Gastroesophageal sphincter (tissue), 3 donors: ENCODE measurements at regions not wholly inside any gene's neighbourhood (a gene's known extent, or its start where the extent isn't known, plus 50 kb on each side); places are given as distances from the start of the nearest gene placed in this dataset.

Experiments used
- EP300 ChIP-seq: sonication (generic); formaldehyde crosslinking; IDR thresholded peaks from one replicate; pipeline ENCODE4 v1.6.1; 2017; ENCODE audit warnings: antibody characterized with exemption, mild to moderate bottlenecking
- POLR2A ChIP-seq, 2 donors: fragments of 450-650 bp; IDR thresholded peaks; one replicate each; pipeline ENCODE4 v1.6.1; 2017; ENCODE audit warnings: antibody characterized with exemption in 2 of 2, mild to moderate bottlenecking in 2 of 2, moderate library complexity in 1 of 2
- POLR2AphosphoS5 ChIP-seq: sonication (generic); formaldehyde crosslinking; IDR thresholded peaks from one replicate; pipeline ENCODE4 v1.6.1; 2017; ENCODE audit warnings: antibody characterized with exemption
- TF ChIP-seq, protein P1 (sequence below), 4 experiments: fragments of 200-600 bp in 2 of 4; fragments of 450-650 bp in 2 of 4; sonication (generic) in 1 of 4; IDR thresholded peaks; one replicate each; pipeline ENCODE4 v1.5.1; 2017 to 2019; ENCODE audit warnings: antibody characterized with exemption in 4 of 4, mild to moderate bottlenecking in 2 of 4, moderate library complexity in 2 of 4

DNA sequence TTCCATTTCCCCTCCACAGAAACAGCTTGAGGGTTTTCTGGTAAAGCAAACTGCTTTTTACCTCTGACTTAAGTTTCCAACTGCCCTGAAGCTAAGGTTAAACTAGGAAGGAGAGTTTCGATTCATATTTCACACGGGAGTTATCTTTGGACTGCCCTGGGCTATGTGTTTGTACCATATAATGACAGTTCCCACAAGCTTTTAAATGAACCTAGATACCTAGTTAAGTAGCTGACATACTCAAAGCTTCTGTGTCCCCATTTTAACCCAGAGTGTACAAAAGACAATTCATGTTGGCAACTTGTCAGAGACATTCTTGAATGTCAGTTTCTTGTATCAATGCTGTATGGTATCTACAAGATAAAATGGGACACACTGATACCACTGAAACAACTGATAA, 1296.6 kb upstream of the IGFBP7 start:
- TF ChIP-seq, protein P1, sequence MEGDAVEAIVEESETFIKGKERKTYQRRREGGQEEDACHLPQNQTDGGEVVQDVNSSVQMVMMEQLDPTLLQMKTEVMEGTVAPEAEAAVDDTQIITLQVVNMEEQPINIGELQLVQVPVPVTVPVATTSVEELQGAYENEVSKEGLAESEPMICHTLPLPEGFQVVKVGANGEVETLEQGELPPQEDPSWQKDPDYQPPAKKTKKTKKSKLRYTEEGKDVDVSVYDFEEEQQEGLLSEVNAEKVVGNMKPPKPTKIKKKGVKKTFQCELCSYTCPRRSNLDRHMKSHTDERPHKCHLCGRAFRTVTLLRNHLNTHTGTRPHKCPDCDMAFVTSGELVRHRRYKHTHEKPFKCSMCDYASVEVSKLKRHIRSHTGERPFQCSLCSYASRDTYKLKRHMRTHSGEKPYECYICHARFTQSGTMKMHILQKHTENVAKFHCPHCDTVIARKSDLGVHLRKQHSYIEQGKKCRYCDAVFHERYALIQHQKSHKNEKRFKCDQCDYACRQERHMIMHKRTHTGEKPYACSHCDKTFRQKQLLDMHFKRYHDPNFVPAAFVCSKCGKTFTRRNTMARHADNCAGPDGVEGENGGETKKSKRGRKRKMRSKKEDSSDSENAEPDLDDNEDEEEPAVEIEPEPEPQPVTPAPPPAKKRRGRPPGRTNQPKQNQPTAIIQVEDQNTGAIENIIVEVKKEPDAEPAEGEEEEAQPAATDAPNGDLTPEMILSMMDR (IDR thresholded peaks at IDR 0.05) = no peak
- TF ChIP-seq POLR2AphosphoS5 (no peak), EP300 (no peak), POLR2A (IDR thresholded peaks at IDR 0.05) (no peak)
